ENCODE measurements at regions not wholly inside any gene's neighbourhood (a gene's known extent, or its start where the extent isn't known, plus 50 kb on each side); places are given as distances from the start of the nearest gene placed in this dataset.

- no peak for TF ChIP-seq CTCF (IDR thresholded peaks at IDR 0.05)
- no peak for TF ChIP-seq EZH2 (IDR thresholded peaks at IDR 0.05)
Observed at GRCh38 chr1:57612833-57613232, 189.0 kb upstream of the DAB1 start.

Measured in neural progenitor cell (in vitro differentiated cells).